Mesenchymal stem cell (in vitro differentiated cells and primary cell): ENCODE measurements at regions not wholly inside any gene's neighbourhood (a gene's known extent, or its start where the extent isn't known, plus 50 kb on each side); places are given as distances from the start of the nearest gene placed in this dataset.

Experiments used
- DNase-seq: peaks from one replicate; pipeline ENCODE4 v3.0.0-alpha.2; 2013
- H2AFZ ChIP-seq: one replicate; pipeline ENCODE4 v1.6.1; 2013; ENCODE audit warnings: low read depth, mild to moderate bottlenecking, control low read depth, inconsistent platforms, low read length, moderate library complexity
- H2AK5ac ChIP-seq: 2 replicates; pipeline ENCODE4 v1.6.1; 2013; ENCODE audit warnings: low read length, moderate library complexity, mild to moderate bottlenecking, inconsistent platforms; ENCODE audit not compliant: severe bottlenecking
- H2BK120ac ChIP-seq: one replicate; pipeline ENCODE4 v1.6.1; 2013; ENCODE audit warnings: low read depth, mild to moderate bottlenecking, inconsistent platforms, low read length, moderate library complexity
- H2BK12ac ChIP-seq, 2 experiments: one replicate each; pipeline ENCODE4 v1.6.1; 2013; ENCODE audit warnings: inconsistent platforms in 2 of 2, low read length in 2 of 2, mild to moderate bottlenecking in 2 of 2, moderate library complexity in 2 of 2, control low read depth in 1 of 2
- H2BK15ac ChIP-seq: one replicate; pipeline ENCODE4 v1.6.1; 2013; ENCODE audit warnings: mild to moderate bottlenecking, low read depth, inconsistent platforms; ENCODE audit not compliant: poor library complexity, severe bottlenecking
- H2BK5ac ChIP-seq: 2 replicates; pipeline ENCODE4 v1.6.1; 2013; ENCODE audit warnings: low read depth, mild to moderate bottlenecking, low read length, control low read depth, inconsistent platforms; ENCODE audit not compliant: poor library complexity, severe bottlenecking
- H3K14ac ChIP-seq, 2 experiments: one replicate each; pipeline ENCODE4 v1.6.1; 2013; ENCODE audit warnings: inconsistent platforms in 2 of 2, low read length in 2 of 2, control low read depth in 1 of 2, mild to moderate bottlenecking in 1 of 2, moderate library complexity in 1 of 2
- H3K18ac ChIP-seq, 2 experiments: one replicate each; pipeline ENCODE4 v1.6.1; 2013; ENCODE audit warnings: inconsistent platforms in 2 of 2, low read length in 2 of 2, control low read depth in 1 of 2, low read depth in 1 of 2, mild to moderate bottlenecking in 1 of 2
- H3K23ac ChIP-seq, 2 experiments: one replicate each; pipeline ENCODE4 v1.6.1; 2013; ENCODE audit warnings: inconsistent platforms in 2 of 2, low read length in 2 of 2, mild to moderate bottlenecking in 2 of 2, moderate library complexity in 2 of 2, control low read depth in 1 of 2
- H3K27ac ChIP-seq: 2 replicates; pipeline ENCODE4 v1.5.1; 2013; ENCODE audit warnings: mild to moderate bottlenecking, moderate library complexity, low read length, control low read depth, inconsistent platforms; ENCODE audit not compliant: poor library complexity, severe bottlenecking
- H3K27me3 ChIP-seq, 2 experiments: 2 replicates each; pipeline versions ENCODE4 v1.6.1 to v1.7.0; 2013; ENCODE audit warnings: low read length in 2 of 2, mild to moderate bottlenecking in 2 of 2, moderate library complexity in 2 of 2, control low read depth in 1 of 2, inconsistent platforms in 1 of 2; ENCODE audit not compliant: control insufficient read depth in 1 of 2, insufficient read depth in 1 of 2
- H3K36me3 ChIP-seq, 2 experiments: 2 replicates each; pipeline versions ENCODE4 v1.6.1 to v1.7.0; 2013; ENCODE audit warnings: low read length in 2 of 2, control low read depth in 1 of 2, inconsistent platforms in 1 of 2, low read depth in 1 of 2, mild to moderate bottlenecking in 1 of 2; ENCODE audit not compliant: insufficient read depth in 2 of 2, control insufficient read depth in 1 of 2
- H3K4ac ChIP-seq, 2 experiments: one replicate each; pipeline ENCODE4 v1.6.1; 2013; ENCODE audit warnings: inconsistent platforms in 2 of 2, low read length in 2 of 2, mild to moderate bottlenecking in 2 of 2, moderate library complexity in 2 of 2, control low read depth in 1 of 2, low read depth in 1 of 2
- H3K4me1 ChIP-seq: 2 replicates; pipeline ENCODE4 v1.6.1; 2013; ENCODE audit warnings: low read depth, low read length, control low read depth; ENCODE audit not compliant: control insufficient read depth, insufficient read depth
- H3K4me2 ChIP-seq: 2 replicates; pipeline ENCODE4 v1.6.1; 2013; ENCODE audit warnings: low read length, mild to moderate bottlenecking, inconsistent platforms; ENCODE audit not compliant: poor library complexity, severe bottlenecking
- H3K4me3 ChIP-seq, 2 experiments: 2 replicates each; pipeline versions ENCODE4 v1.5.1 to v1.7.0; 2013; ENCODE audit warnings: low read length in 2 of 2, mild to moderate bottlenecking in 2 of 2, control low read depth in 1 of 2, low read depth in 1 of 2; ENCODE audit not compliant: insufficient read depth in 1 of 2
- H3K79me1 ChIP-seq: replicated peaks from 2 replicates; pipeline ENCODE4 v1.6.1; 2013; ENCODE audit warnings: mild to moderate bottlenecking, control low read depth, low read length, inconsistent platforms; ENCODE audit not compliant: poor library complexity, severe bottlenecking
- H3K9ac ChIP-seq: 2 replicates; pipeline ENCODE4 v1.7.0; 2013; ENCODE audit warnings: mild to moderate bottlenecking, low read length, moderate library complexity
- H3K9me3 ChIP-seq: 2 replicates; pipeline ENCODE4 v1.7.0; 2013; ENCODE audit warnings: mild to moderate bottlenecking, low read length; ENCODE audit not compliant: control insufficient read depth
- H4K8ac ChIP-seq: one replicate; pipeline ENCODE4 v1.6.1; 2013; ENCODE audit warnings: inconsistent platforms, mild to moderate bottlenecking, low read length, moderate library complexity
- H4K91ac ChIP-seq: one replicate; pipeline ENCODE4 v1.6.1; 2013; ENCODE audit warnings: mild to moderate bottlenecking, low read length, inconsistent platforms
- WGBS: methylation state at CpG from one replicate; pipeline ENCODE4 v1.1.7; 2013; ENCODE audit warnings: mixed read lengths; 5-methylcytosine and 5-hydroxymethylcytosine counted together

- Histone ChIP-seq H2BK5ac (no peak overlapping the region), H3K4me2 (no peak overlapping the region), H3K27me3 (no peaks in the 10 kb centered on the region), H3K27ac (no peak overlapping the region), H3K9me3 (no peaks in the 10 kb centered on the region), H3K9ac (no peak overlapping the region), H3K79me1 (no peaks in the 10 kb centered on the region), H3K14ac (no peak overlapping the region), H3K4me1 (no peaks in the 10 kb centered on the region), H3K4me3 (no peak overlapping the region), H2AK5ac (no peak overlapping the region), H2BK15ac (no peak overlapping the region), H4K91ac (no peak overlapping the region), H3K4ac (no peak overlapping the region), H3K23ac (no peak overlapping the region), H2BK120ac (no peak overlapping the region), H2BK12ac (no peak overlapping the region), H3K36me3 (no peaks in the 10 kb centered on the region), H4K8ac (no peak overlapping the region), H3K18ac (no peak overlapping the region), H2AFZ (no peak overlapping the region)
- WGBS: 59% methylated on average over 1 of the region's 3 CpGs
- no peak for DNase-seq
Measured at GRCh38 chr12:91561301-91561957, 378.8 kb upstream of the DCN start.

GRCh38 chr12:91556909-91557308, 374.3 kb upstream of the DCN start:
- H3K9ac ChIP-seq: no peak overlapping the region
- H4K8ac ChIP-seq: no peak overlapping the region
- no peak overlapping the region for H3K23ac ChIP-seq
- H3K9me3 ChIP-seq: no peaks in the 10 kb centered on the region
- DNase-seq: no peak
- H3K36me3 ChIP-seq: no peaks in the 10 kb centered on the region
- H2BK15ac ChIP-seq: no peak overlapping the region
- H2AK5ac ChIP-seq: no peak overlapping the region
- H3K4ac ChIP-seq: no peak overlapping the region
- no peak overlapping the region for H2BK12ac ChIP-seq
- WGBS: 82% methylated on average over 4 of the region's 4 CpGs
- H4K91ac ChIP-seq: no peak overlapping the region
- peaks cover 0 to 4% of the 10 kb centered on the region in 2 experiments for H3K27me3 ChIP-seq
- no peak overlapping the region for H3K18ac ChIP-seq
- no peak overlapping the region for H2BK120ac ChIP-seq
- no peak overlapping the region for H3K4me3 ChIP-seq
- no peak overlapping the region for H2AFZ ChIP-seq
- H2BK5ac ChIP-seq: no peak overlapping the region
- H3K27ac ChIP-seq: no peak overlapping the region
- no peak overlapping the region for H3K4me2 ChIP-seq
- no peak overlapping the region for H3K14ac ChIP-seq
- no peaks in the 10 kb centered on the region for H3K79me1 ChIP-seq
- no peaks in the 10 kb centered on the region for H3K4me1 ChIP-seq

GRCh38 chr12:91555436-91556415, 373.1 kb upstream of the DCN start:
- Histone ChIP-seq H3K14ac (no peak overlapping the region), H4K91ac (no peak overlapping the region), H2BK15ac (no peak overlapping the region), H3K4me1 (no peaks in the 10 kb centered on the region), H2AFZ (no peak overlapping the region), H2BK12ac (no peak overlapping the region), H3K79me1 (no peaks in the 10 kb centered on the region), H3K4ac (no peak overlapping the region), H3K23ac (no peak overlapping the region), H2BK120ac (no peak overlapping the region), H3K4me3 (no peak overlapping the region), H2BK5ac (no peak overlapping the region), H3K18ac (no peak overlapping the region), H3K27me3 (peaks cover 0 to 4% of the 10 kb centered on the region in 2 experiments), H4K8ac (no peak overlapping the region), H3K27ac (no peak overlapping the region), H2AK5ac (no peak overlapping the region), H3K9ac (no peak overlapping the region), H3K9me3 (no peaks in the 10 kb centered on the region), H3K36me3 (no peaks in the 10 kb centered on the region), H3K4me2 (no peak overlapping the region)
- no peak for DNase-seq
- 88% methylated on average over 5 of the region's 7 CpGs for WGBS

- H3K4me2 ChIP-seq: no peak overlapping the region
- no peak overlapping the region for H2BK15ac ChIP-seq
- no peak overlapping the region for H3K18ac ChIP-seq
- no peaks in the 10 kb centered on the region for H3K79me1 ChIP-seq
- H3K4me1 ChIP-seq: no peaks in the 10 kb centered on the region
- H2BK12ac ChIP-seq: no peak overlapping the region
- DNase-seq: no peak
- no peak overlapping the region for H4K8ac ChIP-seq
- WGBS: 94% methylated on average over 8 of the region's 8 CpGs
- no peak overlapping the region for H3K4ac ChIP-seq
- no peak overlapping the region for H2AK5ac ChIP-seq
- H2BK120ac ChIP-seq: no peak overlapping the region
- H3K9me3 ChIP-seq: no peaks in the 10 kb centered on the region
- H3K27me3 ChIP-seq: peaks cover 0 to 4% of the 10 kb centered on the region in 2 experiments
- no peak overlapping the region for H2BK5ac ChIP-seq
- H3K23ac ChIP-seq: no peak overlapping the region
- no peaks in the 10 kb centered on the region for H3K36me3 ChIP-seq
- no peak overlapping the region for H3K9ac ChIP-seq
- H2AFZ ChIP-seq: no peak overlapping the region
- H3K14ac ChIP-seq: no peak overlapping the region
- no peak overlapping the region for H3K27ac ChIP-seq
- no peak overlapping the region for H4K91ac ChIP-seq
- H3K4me3 ChIP-seq: no peak overlapping the region
Measured at GRCh38 chr12:91551927-91552326, 369.3 kb upstream of the DCN start.
